Ovary (tissue), 3 donors: ENCODE measurements at regions not wholly inside any gene's neighbourhood (a gene's known extent, or its start where the extent isn't known, plus 50 kb on each side); places are given as distances from the start of the nearest gene placed in this dataset.

Experiments
- CTCF ChIP-seq, 3 donors: fragments of 450-650 bp in 2 of 3; fragments of 200-600 bp in 1 of 3; IDR thresholded peaks; one replicate each; pipeline versions ENCODE4 v1.5.1 to v1.8.0; 2016 to 2022; ENCODE audit warnings: antibody characterized with exemption in 3 of 3, mild to moderate bottlenecking in 1 of 3
- EP300 ChIP-seq: sonication (generic); formaldehyde crosslinking; IDR thresholded peaks from one replicate; pipeline ENCODE4 v1.6.1; 2017; ENCODE audit warnings: antibody characterized with exemption
- POLR2A ChIP-seq: fragments of 450-650 bp; IDR thresholded peaks from one replicate; pipeline ENCODE4 v1.6.1; 2017; ENCODE audit warnings: antibody characterized with exemption, mild to moderate bottlenecking, moderate library complexity
- donor health status: DM: no; HTN: no; CAD: no.

- TF ChIP-seq POLR2A (no peak), CTCF (IDR thresholded peaks at IDR 0.05) (no peak), EP300 (no peak)
Measured at GRCh38 chr3:28019740-28020139, 221.7 kb upstream of the CMC1 start.
